HK-2 (cell line): ENCODE measurements at regions not wholly inside any gene's neighbourhood (a gene's known extent, or its start where the extent isn't known, plus 50 kb on each side); places are given as distances from the start of the nearest gene placed in this dataset.
"Not testable (repeated sequence)": the region's sequence is repeated elsewhere in the genome, so short reads cannot be mapped to it uniquely, and the experiment has no call there.

ENCODE experiments used
- DNase-seq: peaks from one replicate; pipeline ENCODE4 v3.0.0-alpha.2; 2018; ENCODE audit not compliant: unreplicated experiment

- DNase-seq, result not testable (repeated sequence)
Observed at GRCh38 chr1:146282807-146283526, 54.1 kb upstream of the NOTCH2NLA start.

DNA sequence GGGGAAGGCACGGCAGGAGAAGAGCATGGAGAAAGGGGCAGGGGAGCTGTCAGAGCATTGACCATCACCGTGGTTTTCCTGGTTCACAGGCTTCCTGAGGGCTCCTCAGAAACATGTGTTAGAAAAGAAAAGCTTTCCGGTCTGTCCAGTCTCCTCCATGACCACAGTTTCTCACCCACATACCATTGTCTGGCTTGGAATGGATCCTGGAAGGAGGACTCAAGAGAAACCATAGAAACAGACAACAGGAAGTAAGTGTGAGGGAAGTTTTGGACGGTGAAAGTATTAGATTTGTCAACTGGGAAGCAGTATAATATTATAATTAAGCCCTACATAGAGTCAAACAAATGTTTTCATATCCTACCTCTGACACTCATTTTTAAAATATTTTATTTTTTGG is 52.7 kb upstream of the NOTCH2NLA start:
- not testable (repeated sequence) for DNase-seq

GRCh38 chr1:146278758-146279157 is 49.9 kb upstream of the NOTCH2NLA start:
- not testable (repeated sequence) for DNase-seq
